ENCODE measurements at regions not wholly inside any gene's neighbourhood (a gene's known extent, or its start where the extent isn't known, plus 50 kb on each side); places are given as distances from the start of the nearest gene placed in this dataset.
A peak's percentile ranks its signal among the peaks of the same experiment; 100 is the strongest.

DNA sequence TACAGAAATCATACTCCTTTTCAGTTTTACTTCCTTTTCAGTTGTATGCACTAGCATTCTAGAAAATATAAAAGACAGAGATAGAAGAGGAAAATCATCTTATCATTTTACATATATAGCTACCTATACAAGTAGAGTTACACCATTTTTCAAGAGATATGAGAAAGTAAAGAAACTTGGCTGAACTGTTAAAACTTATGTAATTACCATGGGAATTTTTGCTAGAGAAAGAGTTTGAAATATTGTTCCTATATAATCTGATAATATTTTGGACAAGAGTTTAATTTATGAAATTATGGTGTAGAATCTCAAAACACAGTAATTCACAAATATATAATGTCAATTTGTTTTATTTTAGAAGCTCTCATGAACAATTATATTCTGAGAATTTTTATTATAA lies 180.8 kb downstream of the PLPPR4 start:
- DNase-seq: no peak

DNA sequence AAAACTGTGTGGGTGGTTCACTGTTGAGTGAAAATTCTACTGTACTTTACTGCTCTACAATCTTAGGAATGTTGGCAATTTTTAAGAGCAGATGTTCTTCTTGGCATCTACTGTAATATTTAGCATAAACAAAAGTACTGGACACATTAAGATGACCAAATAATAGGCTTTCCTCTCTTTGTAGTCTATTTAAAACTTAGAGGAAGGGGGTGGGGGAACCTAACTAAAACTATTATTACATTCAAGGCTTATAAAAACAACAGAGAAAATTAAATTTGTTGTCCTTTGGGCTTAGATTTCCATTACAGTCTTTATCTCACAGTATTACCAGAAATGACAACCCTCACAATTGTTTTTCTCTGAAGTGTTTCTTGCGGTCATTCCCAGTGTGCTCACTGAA lies 181.2 kb downstream of the PLPPR4 start:
- no peak for DNase-seq

DNA sequence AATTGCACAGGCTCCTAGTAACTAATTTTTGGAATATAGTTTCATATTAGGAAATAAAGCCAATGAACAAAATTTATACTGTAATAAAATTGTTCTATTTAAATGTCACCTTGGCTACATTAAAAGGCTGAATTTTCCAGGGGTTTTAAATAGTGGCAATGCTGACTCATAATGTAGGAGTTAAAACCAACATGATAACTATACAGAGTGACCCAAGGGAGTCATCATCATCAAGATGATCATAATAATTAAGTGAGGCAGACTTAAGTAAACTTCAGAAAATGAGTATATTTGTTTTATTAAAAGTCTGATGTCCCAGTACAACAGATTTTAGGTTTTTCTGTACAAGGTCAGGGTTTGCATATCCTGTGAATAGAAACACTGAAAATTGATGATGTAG lies 183.4 kb downstream of the PLPPR4 start:
- DNase-seq: no peak

DNA sequence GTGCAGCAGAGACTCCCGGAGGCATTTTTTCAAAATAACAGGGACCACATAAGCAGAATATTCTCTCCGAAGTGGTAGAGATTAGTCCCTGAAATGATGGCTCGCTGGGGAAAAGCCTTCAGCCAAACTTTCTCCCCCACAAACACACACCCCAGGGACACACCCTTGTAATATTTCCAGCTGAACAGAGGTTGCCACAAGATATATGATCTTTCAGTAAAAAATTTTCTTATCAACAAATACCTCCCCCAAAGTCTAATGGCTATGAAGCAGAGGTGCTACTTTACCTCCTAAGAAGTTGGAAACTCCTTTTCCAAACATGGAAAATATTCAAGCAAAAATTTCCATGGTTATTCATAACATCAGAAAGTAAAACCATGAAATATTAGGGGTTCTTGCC lies 190.2 kb upstream of the PALMD start:
- DNase-seq: no peak

- DNase-seq: no peak
These were observed 189.4 kb upstream of the PALMD start for GRCh38 chr1:99456536-99456935.

GRCh38 chr1:99457381-99458165 lies 188.3 kb upstream of the PALMD start:
- DNase-seq: no peak

- DNase-seq: no peak
These were observed 184.4 kb upstream of the PALMD start for GRCh38 chr1:99461499-99461898.

DNA sequence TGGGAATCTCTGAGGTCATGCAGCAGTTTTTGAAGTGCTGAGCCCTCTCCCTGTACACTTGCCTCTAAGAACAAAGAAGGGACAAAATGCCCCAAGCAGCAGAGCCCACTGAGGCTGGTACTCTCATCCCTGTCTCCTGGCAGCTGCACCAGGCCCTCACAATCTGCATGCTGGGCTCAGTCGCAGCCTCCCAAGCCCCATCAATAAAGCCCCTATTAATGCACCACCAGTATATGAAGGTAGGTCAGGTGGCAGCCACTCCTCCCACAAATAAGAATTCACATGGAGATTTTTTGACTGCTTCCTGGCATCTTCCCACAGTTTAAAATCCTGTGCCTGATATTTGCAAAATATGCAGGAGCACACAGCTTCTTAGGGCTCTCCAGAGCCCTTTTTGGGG lies 181.2 kb upstream of the PALMD start:
- no peak for DNase-seq

- DNase-seq: peak; percentile 16
These were observed 180.6 kb upstream of the PALMD start for GRCh38 chr1:99465176-99465900.

DNA sequence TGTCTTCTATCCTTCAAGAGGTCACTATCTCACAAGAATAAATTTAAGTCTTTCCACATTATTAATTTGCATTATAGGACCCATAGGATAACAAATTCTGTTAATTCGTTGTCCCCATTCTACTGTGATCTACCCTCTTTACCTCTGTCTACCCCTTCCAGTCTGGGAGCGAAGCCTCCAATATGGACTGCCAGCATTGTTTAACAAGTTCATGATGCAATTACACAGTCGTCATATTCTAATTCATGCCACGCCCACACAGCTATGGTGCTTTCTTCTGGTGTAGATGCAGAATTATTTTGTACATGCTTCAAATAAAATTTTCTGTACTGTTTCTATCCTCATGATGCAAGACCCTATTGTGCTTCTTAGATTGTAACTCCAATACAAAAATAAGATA lies 178.3 kb upstream of the PALMD start:
- no peak for DNase-seq

DNA sequence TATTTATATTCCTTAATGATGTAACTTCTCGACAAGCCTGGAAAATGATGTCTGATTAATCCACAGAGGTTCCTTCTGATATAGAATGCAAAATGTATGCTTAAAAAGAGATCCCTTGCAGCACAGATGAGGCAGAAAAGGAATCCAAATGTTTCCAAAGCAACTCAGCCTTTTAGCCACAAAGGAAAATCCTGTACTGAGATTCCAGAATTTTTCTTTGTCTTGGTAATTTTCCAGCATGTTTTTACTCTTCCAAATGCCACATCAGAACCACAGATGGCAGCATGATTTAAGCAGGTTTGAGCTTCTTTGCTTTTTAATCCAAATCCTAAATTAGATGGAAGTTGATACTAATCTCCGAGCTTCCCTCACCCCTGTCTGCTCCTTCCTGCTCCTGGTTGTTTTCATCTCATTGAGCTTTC lies 176.4 kb upstream of the PALMD start:
- no peak for DNase-seq

DNA sequence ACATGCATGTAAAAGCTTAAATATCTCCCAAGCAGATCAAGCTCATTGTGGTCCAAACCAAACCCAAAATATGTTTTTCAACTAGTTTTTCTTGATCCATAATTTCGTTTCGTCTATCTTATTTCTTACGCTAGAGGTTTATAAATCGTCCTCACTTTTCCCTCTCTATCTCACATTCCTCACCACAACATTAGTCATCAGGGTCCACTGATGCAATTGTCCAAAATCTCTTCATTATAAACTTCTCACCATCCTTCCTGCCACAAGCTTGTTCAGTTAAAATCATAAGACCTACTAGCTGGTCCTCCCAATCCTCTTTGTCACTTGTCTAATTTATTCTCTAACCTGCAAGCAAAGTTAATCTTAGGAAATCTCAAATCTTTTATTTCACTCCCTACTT lies 173.0 kb upstream of the PALMD start:
- DNase-seq: no peak

DNA sequence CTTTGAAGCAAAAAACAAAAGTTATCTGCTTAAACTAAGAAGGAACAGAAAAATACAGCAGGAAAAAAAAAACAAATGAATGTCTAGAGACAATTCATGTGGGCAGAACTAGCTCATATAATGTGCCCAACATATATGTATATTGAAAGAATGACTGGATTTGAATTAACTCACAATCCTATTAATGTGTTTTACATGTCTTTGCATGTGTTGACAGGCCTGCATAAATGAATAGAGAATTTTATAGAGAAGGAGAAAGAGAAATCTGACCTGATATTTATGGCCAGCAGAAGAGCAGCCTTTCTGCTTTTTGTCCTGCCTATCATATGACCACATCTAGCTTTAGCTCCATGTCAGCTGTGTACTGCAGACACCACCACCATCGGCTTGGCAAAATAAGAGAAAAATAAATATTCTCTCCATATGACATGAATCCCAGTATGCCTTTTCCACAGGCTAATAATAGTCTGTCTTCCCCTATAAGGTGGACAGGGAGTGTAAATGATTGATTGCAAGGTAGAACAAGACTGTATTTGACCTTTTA lies 171.5 kb upstream of the PALMD start:
- no peak for DNase-seq

DNA sequence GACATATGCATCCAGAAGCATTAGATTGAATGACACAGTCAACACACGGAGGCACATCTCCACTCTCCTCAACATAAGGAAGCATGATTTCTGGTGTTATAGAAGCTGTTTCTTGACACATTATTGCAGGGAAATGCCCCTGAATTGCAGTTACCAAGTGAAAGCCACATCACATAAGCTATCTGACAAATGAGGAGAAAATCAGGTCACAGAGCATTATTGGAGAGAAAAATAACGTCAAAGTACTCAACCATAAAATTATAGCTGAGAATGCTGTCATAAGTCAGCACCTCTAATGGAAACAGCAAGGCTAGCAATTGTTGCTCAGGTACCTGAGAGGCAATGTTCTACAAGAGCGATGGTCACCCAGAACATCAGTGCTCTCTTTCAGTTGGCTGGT lies 169.9 kb upstream of the PALMD start:
- DNase-seq: no peak

GRCh38 chr1:99481391-99481996 lies 164.4 kb upstream of the PALMD start:
- DNase-seq: peak; percentile 93

GRCh38 chr1:99482286-99482685 lies 163.6 kb upstream of the PALMD start:
- DNase-seq: no peak

- DNase-seq: no peak
These were observed 163.2 kb upstream of the PALMD start for GRCh38 chr1:99482750-99483149.

GRCh38 chr1:99490031-99490430 lies 155.9 kb upstream of the PALMD start:
- DNase-seq: no peak

GRCh38 chr1:99496067-99496466 lies 149.8 kb upstream of the PALMD start:
- DNase-seq: no peak

DNA sequence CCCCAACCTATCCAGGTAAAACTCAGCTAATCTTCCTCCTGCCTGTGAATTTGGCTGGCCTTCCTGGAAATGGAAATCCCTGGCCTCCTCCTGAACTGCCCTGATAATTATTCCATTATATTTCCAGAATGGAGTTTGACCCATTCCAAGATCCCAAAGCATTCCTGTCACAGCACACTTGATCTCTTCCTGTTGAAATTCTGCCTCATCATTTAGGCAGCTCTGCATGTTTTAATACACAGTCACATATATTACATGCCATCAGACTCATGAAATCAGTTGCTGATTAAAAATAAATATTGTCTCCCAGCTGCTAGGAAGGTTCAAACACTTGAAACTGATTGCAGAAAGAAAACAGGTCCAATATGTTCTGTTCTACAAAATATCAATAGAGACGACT lies 148.2 kb upstream of the PALMD start:
- DNase-seq: no peak

- DNase-seq: no peak
These were observed 145.4 kb upstream of the PALMD start for GRCh38 chr1:99500541-99500940.

- no peak for DNase-seq
These were observed 144.0 kb upstream of the PALMD start for GRCh38 chr1:99501871-99502270.

- no peak for DNase-seq
These were observed 143.5 kb upstream of the PALMD start for GRCh38 chr1:99502400-99502799.

DNA sequence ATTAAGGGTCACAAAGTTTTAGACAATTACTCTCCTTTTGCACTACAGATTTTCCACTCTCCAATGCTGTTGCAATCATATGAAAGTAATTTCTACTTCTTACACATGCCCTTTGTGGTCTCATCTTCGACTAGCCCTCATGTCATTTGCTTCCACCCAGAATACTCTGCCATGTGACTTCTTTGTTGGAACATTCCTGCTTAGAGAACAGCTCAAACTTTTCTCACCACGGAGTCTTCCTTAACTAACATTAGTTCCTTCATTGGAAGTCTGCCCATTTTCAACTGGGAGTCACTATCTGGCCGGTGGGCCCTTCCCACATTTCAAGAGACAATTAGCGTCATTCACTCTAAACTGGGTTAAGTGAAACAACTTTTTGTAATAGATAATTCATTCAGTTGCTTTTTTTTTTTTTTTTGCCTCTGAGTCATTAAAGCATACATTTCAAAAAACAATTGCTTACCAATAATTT lies 142.6 kb upstream of the PALMD start:
- no peak for DNase-seq
